HCT116 (cell line): ENCODE measurements at regions not wholly inside any gene's neighbourhood (a gene's known extent, or its start where the extent isn't known, plus 50 kb on each side); places are given as distances from the start of the nearest gene placed in this dataset.

ENCODE experiments used
- ATAC-seq: fragments of 200-7000 bp; cut with Tn5 transposase; 2 replicates; pipeline ENCODE4 v1.9.1; 2020; ENCODE audit warnings: mild to moderate bottlenecking, moderate library complexity
- BruUV-seq: library from RNA; stranded (reverse); fragments of 400-500 nt; replicated peaks from 2 replicates; lab custom pipeline; 2021; lab: Mats Ljungman, UMichigan
- CTCF ChIA-PET: fragments of 300-600 bp; sonication (Branson Sonifier 250); formaldehyde crosslinking; loops from one replicate; lab custom pipeline; 2021; ENCODE audit warnings: antibody characterized with exemption; lab: Charles Lee
- POLR2A ChIA-PET: fragments of 300-600, 350-600 bp; sonication (Branson Sonifier 250); formaldehyde crosslinking; loops from one replicate; lab custom pipeline; 2021; ENCODE audit warnings: antibody characterized with exemption; lab: Charles Lee
- RAD21 ChIA-PET, 2 experiments: fragments of 300-600 bp; sonication (Branson Sonifier 250); formaldehyde crosslinking; loops; one replicate each; lab custom pipeline; 2023; ENCODE audit warnings: low total read pairs in 2 of 2; ENCODE audit not compliant: uncharacterized antibody in 2 of 2, unreplicated experiment in 2 of 2, low non-redundant PET in 1 of 2; lab: Charles Lee
- DNase-seq: peaks from one replicate; pipeline ENCODE4 v3.0.0-alpha.2; 2010; ENCODE audit warnings: low read depth, low spot score
- H2AFZ ChIP-seq: fragments of 200-600 bp; shearing (Covaris generic), sonication (generic); 2 replicates; pipeline ENCODE4 v1.6.1; 2017; ENCODE audit warnings: low read depth, mixed run types, mixed read lengths, antibody characterized with exemption, low read length; ENCODE audit not compliant: poor library complexity, severe bottlenecking
- H3K27ac ChIP-seq: 2 replicates; pipeline ENCODE4 v1.5.1; 2012; ENCODE audit warnings: low read depth, low read length
- H3K27me3 ChIP-seq: fragments of 200-600 bp; sonication (generic); 2 replicates; pipeline ENCODE4 v1.6.1; 2016; ENCODE audit warnings: mixed run types, low read length, mixed read lengths; ENCODE audit not compliant: insufficient read depth
- H3K36me3 ChIP-seq, 2 experiments: fragments of 200-500 bp in 1 of 2; fragments of 200-600 bp in 1 of 2; sonication (Bioruptor generic) in 1 of 2; sonication (generic) in 1 of 2; 2 replicates each; pipeline versions ENCODE4 v1.5.1 to v1.6.1; 2014 to 2016; ENCODE audit warnings: low read length in 2 of 2, inconsistent platforms in 1 of 2, mixed read lengths in 1 of 2, mixed run types in 1 of 2; ENCODE audit not compliant: insufficient read depth in 2 of 2, control insufficient read depth in 1 of 2
- H3K4me1 ChIP-seq, 2 experiments: fragments of 200-600 bp in 1 of 2; sonication (generic) in 1 of 2; 2 replicates each; pipeline versions ENCODE4 v1.5.1 to v1.6.1; 2012 to 2017; ENCODE audit warnings: low read length in 2 of 2, inconsistent platforms in 1 of 2, mild to moderate bottlenecking in 1 of 2, mixed read lengths in 1 of 2, mixed run types in 1 of 2, moderate library complexity in 1 of 2; ENCODE audit not compliant: insufficient read depth in 2 of 2, control insufficient read depth in 1 of 2
- H3K4me2 ChIP-seq: fragments of 200-600 bp; sonication (generic); 2 replicates; pipeline ENCODE4 v1.6.1; 2017; ENCODE audit warnings: mixed run types, low read length, mixed read lengths
- H3K4me3 ChIP-seq, 2 experiments: fragments of 200-600 bp in 1 of 2; sonication (generic) in 1 of 2; replicated peaks in 1 of 2; 2 replicates each; pipeline ENCODE4 v1.5.1; 2011 to 2016; ENCODE audit warnings: low read length in 2 of 2, control low read depth in 1 of 2, low read depth in 1 of 2, mild to moderate bottlenecking in 1 of 2, mixed read lengths in 1 of 2, mixed run types in 1 of 2
- H3K79me2 ChIP-seq: fragments of 200-600 bp; sonication (generic); 2 replicates; pipeline ENCODE4 v1.6.1; 2017; ENCODE audit warnings: mild to moderate bottlenecking, mixed run types, low read length, moderate library complexity, mixed read lengths; ENCODE audit not compliant: insufficient read depth
- H3K9ac ChIP-seq: fragments of 200-600 bp; sonication (generic); 2 replicates; pipeline ENCODE4 v1.6.1; 2016; ENCODE audit warnings: low read length, mixed read lengths
- H3K9me2 ChIP-seq: fragments of 200-600 bp; sonication (generic), shearing (Covaris generic); 2 replicates; pipeline ENCODE4 v1.6.1; 2017; ENCODE audit warnings: mixed run types, mild to moderate bottlenecking, moderate library complexity; ENCODE audit not compliant: insufficient read depth
- H3K9me3 ChIP-seq, 2 experiments: fragments of 200-500 bp in 1 of 2; fragments of 200-600 bp in 1 of 2; sonication (Bioruptor generic) in 1 of 2; sonication (generic) in 1 of 2; 2 replicates each; pipeline ENCODE4 v1.6.1; 2014 to 2017; ENCODE audit warnings: low read length in 2 of 2, mixed read lengths in 2 of 2, inconsistent platforms in 1 of 2, low read depth in 1 of 2, mild to moderate bottlenecking in 1 of 2, mixed run types in 1 of 2, moderate library complexity in 1 of 2; ENCODE audit not compliant: control insufficient read depth in 1 of 2, insufficient read depth in 1 of 2
- H4K20me1 ChIP-seq: fragments of 200-600 bp; sonication (generic), shearing (Covaris generic); 2 replicates; pipeline ENCODE4 v1.6.1; 2017; ENCODE audit warnings: mixed run types, mild to moderate bottlenecking, moderate library complexity; ENCODE audit not compliant: insufficient read depth
- CBX3 ChIP-seq: IDR thresholded peaks from 2 replicates; pipeline ENCODE4 v1.6.1; 2012; ENCODE audit warnings: low read depth
- EZH2phosphoT487 ChIP-seq: fragments of 200-600 bp; IDR thresholded peaks from 2 replicates; pipeline ENCODE4 v1.6.1; 2018; ENCODE audit warnings: antibody characterized with exemption, borderline replicate concordance
- FOSL1 ChIP-seq: IDR thresholded peaks from 2 replicates; pipeline ENCODE4 v1.6.1; 2012; ENCODE audit warnings: low read depth
- JUND ChIP-seq: IDR thresholded peaks from 2 replicates; pipeline ENCODE4 v1.6.1; 2012
- MAX ChIP-seq: IDR thresholded peaks from 2 replicates; pipeline ENCODE4 v1.6.1; 2012
- RAD21 ChIP-seq: IDR thresholded peaks from 2 replicates; pipeline ENCODE4 v1.6.1; 2012; ENCODE audit warnings: low read depth, mild to moderate bottlenecking
- SIN3A ChIP-seq: IDR thresholded peaks from 2 replicates; pipeline ENCODE4 v1.6.1; 2012; ENCODE audit warnings: low read depth
- SP1 ChIP-seq: IDR thresholded peaks from 2 replicates; pipeline ENCODE4 v1.6.1; 2012; ENCODE audit warnings: low read depth
- SRF ChIP-seq: IDR thresholded peaks from 2 replicates; pipeline ENCODE4 v1.6.1; 2012; ENCODE audit warnings: low read depth
- TCF7L2 ChIP-seq: IDR thresholded peaks from 2 replicates; pipeline ENCODE4 v1.7.0; 2011; ENCODE audit warnings: borderline replicate concordance, inconsistent platforms; ENCODE audit not compliant: insufficient read depth, insufficient read length; ENCODE audit errors: extremely low read depth
- ZBTB33 ChIP-seq: IDR thresholded peaks from 2 replicates; pipeline ENCODE4 v1.6.1; 2011; ENCODE audit warnings: mild to moderate bottlenecking, low read length, moderate library complexity; ENCODE audit not compliant: insufficient replicate concordance; ENCODE audit errors: extremely low read depth
- ZNF274 ChIP-seq: fragments of 200-500 bp; sonication (Bioruptor generic); IDR thresholded peaks from 2 replicates; pipeline ENCODE4 v1.6.1; 2014; ENCODE audit warnings: mild to moderate bottlenecking, low read depth, low read length, inconsistent platforms
- intact Hi-C: fragments of 100-400 bp; cut with micrococcal nuclease; formaldehyde crosslinking; loops from 2 replicates; pipeline ENCODE4 v1.10.0; 2022
- TF ChIP-seq, protein P1 (sequence below): IDR thresholded peaks from 2 replicates; pipeline ENCODE4 v1.6.1; 2012; ENCODE audit warnings: low read depth

DNA sequence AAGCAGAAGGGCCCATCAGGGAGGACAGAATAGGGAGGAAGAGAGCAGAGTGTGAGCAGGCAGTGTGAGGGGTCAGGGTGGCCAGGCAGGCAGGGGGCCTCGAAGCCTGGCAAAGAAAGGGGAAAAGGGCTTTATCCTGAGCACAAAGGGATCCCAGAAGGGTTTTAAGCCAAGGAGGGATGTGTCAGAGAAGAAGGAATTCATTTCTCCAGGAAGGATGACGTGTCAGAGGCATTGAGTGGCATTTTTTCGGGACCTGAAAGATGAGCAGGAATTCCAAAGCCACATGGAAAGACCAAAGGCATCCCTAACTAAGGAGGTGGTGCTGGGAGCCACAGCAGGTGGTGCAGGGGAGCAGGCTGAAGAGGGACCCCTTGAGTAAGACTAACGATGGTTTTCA lies 132.1 kb downstream of the DICER1 start:
- Histone ChIP-seq H3K4me3 (no peak overlapping the region), H3K9ac (no peak overlapping the region), H3K27ac (no peak overlapping the region), H3K4me1 (peaks cover 0 to 3% of the 10 kb centered on the region in 2 experiments; a peak in 1 of 4 replicates), H4K20me1 (no peaks in the 10 kb centered on the region), H2AFZ (no peak overlapping the region), H3K27me3 (no peaks in the 10 kb centered on the region), H3K9me3 (no peaks in the 10 kb centered on the region), H3K79me2 (no peaks in the 10 kb centered on the region), H3K4me2 (no peak overlapping the region), H3K36me3 (no peaks in the 10 kb centered on the region), H3K9me2 (no peaks in the 10 kb centered on the region)
- intact Hi-C loops = no loop called here
- POLR2A ChIA-PET = no interaction called here
- TF ChIP-seq SIN3A (no peak), SP1 (no peak), ZNF274 (no peak), CBX3 (no peak), ZBTB33 (no peak), SRF (no peak), RAD21 (no peak), JUND (no peak), FOSL1 (no peak), EZH2phosphoT487 (no peak), MAX (no peak), TCF7L2 (no peak)
- TF ChIP-seq, protein P1, sequence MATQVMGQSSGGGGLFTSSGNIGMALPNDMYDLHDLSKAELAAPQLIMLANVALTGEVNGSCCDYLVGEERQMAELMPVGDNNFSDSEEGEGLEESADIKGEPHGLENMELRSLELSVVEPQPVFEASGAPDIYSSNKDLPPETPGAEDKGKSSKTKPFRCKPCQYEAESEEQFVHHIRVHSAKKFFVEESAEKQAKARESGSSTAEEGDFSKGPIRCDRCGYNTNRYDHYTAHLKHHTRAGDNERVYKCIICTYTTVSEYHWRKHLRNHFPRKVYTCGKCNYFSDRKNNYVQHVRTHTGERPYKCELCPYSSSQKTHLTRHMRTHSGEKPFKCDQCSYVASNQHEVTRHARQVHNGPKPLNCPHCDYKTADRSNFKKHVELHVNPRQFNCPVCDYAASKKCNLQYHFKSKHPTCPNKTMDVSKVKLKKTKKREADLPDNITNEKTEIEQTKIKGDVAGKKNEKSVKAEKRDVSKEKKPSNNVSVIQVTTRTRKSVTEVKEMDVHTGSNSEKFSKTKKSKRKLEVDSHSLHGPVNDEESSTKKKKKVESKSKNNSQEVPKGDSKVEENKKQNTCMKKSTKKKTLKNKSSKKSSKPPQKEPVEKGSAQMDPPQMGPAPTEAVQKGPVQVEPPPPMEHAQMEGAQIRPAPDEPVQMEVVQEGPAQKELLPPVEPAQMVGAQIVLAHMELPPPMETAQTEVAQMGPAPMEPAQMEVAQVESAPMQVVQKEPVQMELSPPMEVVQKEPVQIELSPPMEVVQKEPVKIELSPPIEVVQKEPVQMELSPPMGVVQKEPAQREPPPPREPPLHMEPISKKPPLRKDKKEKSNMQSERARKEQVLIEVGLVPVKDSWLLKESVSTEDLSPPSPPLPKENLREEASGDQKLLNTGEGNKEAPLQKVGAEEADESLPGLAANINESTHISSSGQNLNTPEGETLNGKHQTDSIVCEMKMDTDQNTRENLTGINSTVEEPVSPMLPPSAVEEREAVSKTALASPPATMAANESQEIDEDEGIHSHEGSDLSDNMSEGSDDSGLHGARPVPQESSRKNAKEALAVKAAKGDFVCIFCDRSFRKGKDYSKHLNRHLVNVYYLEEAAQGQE = no peak
- RAD21 ChIA-PET = no interaction called here
- no TSS peak for BruUV-seq
- CTCF ChIA-PET = no interaction called here
- ATAC-seq (no peak; the same call in 1 of the 2 replicates), DNase-seq (no peak)
